ENCODE measurements at regions not wholly inside any gene's neighbourhood (a gene's known extent, or its start where the extent isn't known, plus 50 kb on each side); places are given as distances from the start of the nearest gene placed in this dataset.
"Not testable (repeated sequence)": the region's sequence is repeated elsewhere in the genome, so short reads cannot be mapped to it uniquely, and the experiment has no call there.

DNA sequence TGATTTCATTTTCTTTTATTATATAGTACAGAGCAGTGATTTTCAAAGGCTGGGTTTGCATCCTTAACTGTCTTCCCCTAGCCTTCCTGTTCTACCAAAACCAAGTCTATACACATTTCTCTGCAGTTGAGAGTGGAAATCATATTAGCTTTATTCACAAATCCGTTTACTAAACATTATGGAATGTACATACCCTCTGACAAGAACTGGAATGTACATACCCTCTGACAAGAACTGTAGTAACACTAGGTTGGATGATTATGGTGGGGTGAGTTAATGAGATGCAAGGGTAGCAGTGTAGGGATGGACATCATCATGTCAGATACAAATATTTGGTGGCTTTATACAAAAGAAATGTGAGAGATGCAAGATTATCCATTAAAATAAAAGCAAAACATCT lies 154.8 kb downstream of the CYB561 start:
- no peak for DNase-seq (ENCODE audit: extremely low read depth, low read depth)
- TF ChIP-seq CTCF (IDR thresholded peaks at IDR 0.05; ENCODE audit: low read depth, low read length): no peak

GRCh38 chr17:63292421-63292820 lies 153.7 kb downstream of the CYB561 start:
- TF ChIP-seq CTCF (IDR thresholded peaks at IDR 0.05; ENCODE audit: low read depth, low read length): no peak
- no peak for DNase-seq (ENCODE audit: extremely low read depth, low read depth)

- no peak for TF ChIP-seq CTCF (IDR thresholded peaks at IDR 0.05; ENCODE audit: low read depth, low read length)
- no peak for DNase-seq (ENCODE audit: extremely low read depth, low read depth)
These were observed 152.6 kb downstream of the CYB561 start for GRCh38 chr17:63293323-63294075.

DNA sequence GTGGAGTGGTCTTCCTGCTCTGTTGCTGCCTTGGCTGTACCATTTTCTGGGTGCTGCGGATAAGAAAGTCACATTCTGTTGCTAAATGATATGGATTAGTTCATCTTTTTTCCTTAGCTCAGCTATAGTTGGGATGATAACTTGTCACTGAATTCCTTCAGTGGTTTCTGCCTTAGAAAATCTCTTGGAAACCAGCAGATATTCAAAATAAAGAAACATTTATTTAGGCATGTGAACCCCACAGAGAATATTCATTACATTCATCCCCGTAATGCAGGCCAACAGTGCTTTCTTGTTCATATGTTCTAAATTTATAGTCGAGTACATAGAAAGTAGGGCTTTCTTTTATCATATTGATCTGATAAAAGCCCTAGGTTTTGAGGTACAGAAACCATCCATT lies 151.3 kb downstream of the CYB561 start:
- no peak for DNase-seq (ENCODE audit: extremely low read depth, low read depth)
- TF ChIP-seq CTCF (IDR thresholded peaks at IDR 0.05; ENCODE audit: low read depth, low read length): no peak

- no peak for DNase-seq (ENCODE audit: extremely low read depth, low read depth)
- TF ChIP-seq CTCF (IDR thresholded peaks at IDR 0.05; ENCODE audit: low read depth, low read length): no peak
These were observed 150.8 kb downstream of the CYB561 start for GRCh38 chr17:63295288-63295687.

DNA sequence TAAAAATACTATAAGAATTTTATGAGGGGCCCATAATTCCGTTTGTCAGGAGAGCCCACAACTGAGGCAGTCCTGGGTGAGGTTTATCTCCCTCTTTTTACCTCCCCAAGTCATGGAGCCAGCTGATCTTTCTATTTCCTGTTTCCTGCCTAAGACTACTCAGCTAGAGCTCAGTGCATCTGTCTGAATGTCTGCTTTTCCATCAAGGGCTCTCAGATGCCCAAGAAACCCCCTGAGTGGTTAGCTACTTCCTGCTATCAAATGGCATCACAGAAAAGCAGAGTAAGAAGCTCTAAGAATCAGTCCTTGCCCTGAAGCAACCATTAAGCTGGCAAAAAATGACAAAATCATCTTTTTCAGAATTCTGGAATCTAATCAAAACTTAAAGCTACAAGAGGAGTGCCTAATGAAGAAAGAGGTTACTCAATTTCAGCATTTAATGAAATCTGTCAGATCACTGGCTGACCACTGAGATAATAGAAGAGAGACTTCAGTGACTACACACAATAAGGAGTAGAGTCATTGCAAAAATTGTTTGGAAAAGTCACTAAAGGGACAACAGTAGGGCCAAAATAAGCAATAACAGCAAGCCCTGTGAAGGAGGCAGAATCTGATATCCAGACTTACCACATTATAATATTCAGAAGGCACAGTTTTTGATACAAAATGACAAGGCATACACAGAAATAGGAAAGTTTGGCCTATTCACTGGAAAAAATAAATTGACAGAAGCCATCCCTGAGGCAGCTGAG lies 150.1 kb downstream of the CYB561 start:
- DNase-seq (ENCODE audit: extremely low read depth, low read depth): no peak
- no peak for TF ChIP-seq CTCF (IDR thresholded peaks at IDR 0.05; ENCODE audit: low read depth, low read length)

DNA sequence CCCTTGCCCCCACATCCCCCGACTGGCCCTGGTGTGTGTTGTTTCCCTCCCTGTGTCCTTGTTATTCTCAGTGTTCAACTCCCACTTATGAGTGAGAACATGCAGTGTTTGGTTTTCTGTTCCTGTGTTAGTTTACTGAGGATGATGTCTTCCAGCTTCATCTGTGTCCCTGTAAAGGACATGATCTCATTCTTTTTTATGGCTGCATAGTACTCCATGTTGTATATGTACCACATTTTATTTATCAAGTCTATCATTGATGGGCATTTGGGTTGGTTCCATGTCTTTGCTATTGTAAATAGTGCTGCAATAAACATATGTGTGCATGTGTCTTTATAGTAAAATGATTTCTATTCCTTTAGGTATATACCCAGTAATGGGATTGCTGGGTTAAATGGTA lies 147.2 kb downstream of the CYB561 start:
- not testable (repeated sequence) for DNase-seq (ENCODE audit: extremely low read depth, low read depth)

Measured in AG09319 (cell line).